Ovary (tissue), 3 donors: ENCODE measurements at regions not wholly inside any gene's neighbourhood (a gene's known extent, or its start where the extent isn't known, plus 50 kb on each side); places are given as distances from the start of the nearest gene placed in this dataset.

Experiments used
- CTCF ChIP-seq, 3 donors: fragments of 450-650 bp in 2 of 3; fragments of 200-600 bp in 1 of 3; IDR thresholded peaks; one replicate each; pipeline versions ENCODE4 v1.5.1 to v1.8.0; 2016 to 2022; ENCODE audit warnings: antibody characterized with exemption in 3 of 3, mild to moderate bottlenecking in 1 of 3
- POLR2A ChIP-seq: fragments of 450-650 bp; IDR thresholded peaks from one replicate; pipeline ENCODE4 v1.6.1; 2017; ENCODE audit warnings: antibody characterized with exemption, mild to moderate bottlenecking, moderate library complexity
- donor health status: DM: no; HTN: no; CAD: no.

- no peak for TF ChIP-seq POLR2A
- TF ChIP-seq CTCF (IDR thresholded peaks at IDR 0.05) = no peak
Measured at GRCh38 chr10:121137533-121137932, 286.4 kb downstream of the WDR11 start.
